Vagina (tissue), 2 donors: ENCODE measurements at regions not wholly inside any gene's neighbourhood (a gene's known extent, or its start where the extent isn't known, plus 50 kb on each side); places are given as distances from the start of the nearest gene placed in this dataset.
A peak's percentile ranks its signal among the peaks of the same experiment; 100 is the strongest.

Experiments
- DNase-seq, 2 donors: peaks; one replicate each; pipeline ENCODE4 v3.0.0-alpha.2; 2017; ENCODE audit errors: extremely low spot score in 2 of 2
- H3K27ac ChIP-seq: fragments of 200-600 bp; sonication (generic); one replicate; pipeline ENCODE4 v1.5.1; 2019
- H3K27me3 ChIP-seq: fragments of 200-600 bp; sonication (generic); one replicate; pipeline ENCODE4 v1.5.1; 2019
- H3K36me3 ChIP-seq, 2 donors: fragments of 200-600 bp; sonication (generic); one replicate each; pipeline ENCODE4 v1.5.1; 2017 to 2019
- H3K4me1 ChIP-seq: fragments of 200-600 bp; sonication (generic); one replicate; pipeline ENCODE4 v1.5.1; 2019
- H3K4me3 ChIP-seq, 2 donors: fragments of 200-600 bp; sonication (generic); 1 replicate in 1 of 2; 2 replicates in 1 of 2; pipeline ENCODE4 v1.5.1; 2016 to 2019
- H3K9me3 ChIP-seq: fragments of 200-600 bp; sonication (generic); one replicate; pipeline ENCODE4 v1.5.1; 2019
- POLR2A ChIP-seq, 2 donors: fragments of 450-650 bp; IDR thresholded peaks; one replicate each; pipeline ENCODE4 v1.6.1; 2017; ENCODE audit warnings: antibody characterized with exemption in 2 of 2, mild to moderate bottlenecking in 2 of 2, moderate library complexity in 2 of 2
- POLR2AphosphoS5 ChIP-seq, 2 donors: sonication (generic); formaldehyde crosslinking; IDR thresholded peaks; one replicate each; pipeline ENCODE4 v1.9.0; 2017; ENCODE audit warnings: antibody characterized with exemption in 2 of 2, mild to moderate bottlenecking in 2 of 2, low read depth in 1 of 2; ENCODE audit not compliant: insufficient read depth in 1 of 2
- intact Hi-C: fragments of 100-400 bp; cut with DNase I; formaldehyde crosslinking; loops from one replicate; pipeline ENCODE4 v1.15.1; 2023
- TF ChIP-seq, protein P1 (sequence below), 3 experiments: fragments of 450-650 bp in 2 of 3; fragments of 200-600 bp in 1 of 3; sonication (generic) in 1 of 3; IDR thresholded peaks; one replicate each; pipeline ENCODE4 v1.5.1; 2017 to 2019; ENCODE audit warnings: antibody characterized with exemption in 3 of 3, mild to moderate bottlenecking in 2 of 3, moderate library complexity in 2 of 3

DNA sequence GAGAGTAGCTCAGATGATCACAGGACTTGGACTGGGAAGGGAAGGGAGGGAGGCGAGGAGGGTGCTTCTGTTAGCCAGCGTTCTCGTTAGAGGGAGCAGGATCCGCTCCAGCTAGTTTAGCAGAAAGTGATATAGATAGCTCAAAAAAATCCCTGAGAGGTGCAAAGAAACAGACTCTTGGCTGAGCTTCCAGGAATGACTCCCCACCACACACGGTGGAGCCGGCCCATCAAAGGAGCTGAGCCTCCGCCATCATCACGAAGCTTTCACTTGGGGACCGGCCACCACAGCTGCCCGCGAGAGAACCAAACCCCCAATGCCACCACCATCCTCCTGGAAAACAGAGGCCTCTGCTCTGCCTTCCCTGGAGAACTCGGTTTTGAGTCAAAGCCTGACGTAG, 124.6 kb upstream of the BCL2L14 start:
- H3K27me3 ChIP-seq: no peaks in the 10 kb centered on the region
- intact Hi-C loops: no loop called here

DNA sequence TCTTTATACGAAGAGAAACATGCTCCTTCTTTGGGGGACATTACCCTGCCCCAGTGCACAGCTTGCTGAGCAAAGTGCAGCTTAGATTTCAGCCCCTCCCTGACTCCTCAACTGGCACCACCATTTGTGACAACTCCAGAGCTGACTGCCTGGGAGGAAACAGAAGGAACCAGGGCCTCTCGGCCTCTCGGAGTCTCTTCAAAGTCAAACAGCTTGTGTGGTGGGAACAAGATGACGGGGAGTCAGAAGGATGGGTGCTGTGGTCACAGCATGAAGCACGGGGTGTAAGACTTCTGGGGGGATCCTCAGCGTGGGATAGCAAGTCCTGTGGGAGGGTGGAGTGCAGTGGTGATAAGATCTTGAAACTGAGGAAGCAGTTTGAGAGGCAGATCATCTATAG, 123.5 kb upstream of the BCL2L14 start:
- Histone ChIP-seq H3K36me3 (no peaks in the 10 kb centered on the region), H3K4me1 (peaks cover 12% of the 10 kb centered on the region), H3K4me3 (no peak overlapping the region), H3K27ac (no peak overlapping the region), H3K27me3 (no peaks in the 10 kb centered on the region), H3K9me3 (no peaks in the 10 kb centered on the region)
- intact Hi-C loops: no loop called here
- DNase-seq: no peak
- TF ChIP-seq POLR2AphosphoS5 (IDR thresholded peaks at IDR 0.05; ENCODE audit: insufficient read depth in 1 of 2, low read depth in 1 of 2) (no peak), POLR2A (IDR thresholded peaks at IDR 0.05) (no peak)
- TF ChIP-seq, protein P1, sequence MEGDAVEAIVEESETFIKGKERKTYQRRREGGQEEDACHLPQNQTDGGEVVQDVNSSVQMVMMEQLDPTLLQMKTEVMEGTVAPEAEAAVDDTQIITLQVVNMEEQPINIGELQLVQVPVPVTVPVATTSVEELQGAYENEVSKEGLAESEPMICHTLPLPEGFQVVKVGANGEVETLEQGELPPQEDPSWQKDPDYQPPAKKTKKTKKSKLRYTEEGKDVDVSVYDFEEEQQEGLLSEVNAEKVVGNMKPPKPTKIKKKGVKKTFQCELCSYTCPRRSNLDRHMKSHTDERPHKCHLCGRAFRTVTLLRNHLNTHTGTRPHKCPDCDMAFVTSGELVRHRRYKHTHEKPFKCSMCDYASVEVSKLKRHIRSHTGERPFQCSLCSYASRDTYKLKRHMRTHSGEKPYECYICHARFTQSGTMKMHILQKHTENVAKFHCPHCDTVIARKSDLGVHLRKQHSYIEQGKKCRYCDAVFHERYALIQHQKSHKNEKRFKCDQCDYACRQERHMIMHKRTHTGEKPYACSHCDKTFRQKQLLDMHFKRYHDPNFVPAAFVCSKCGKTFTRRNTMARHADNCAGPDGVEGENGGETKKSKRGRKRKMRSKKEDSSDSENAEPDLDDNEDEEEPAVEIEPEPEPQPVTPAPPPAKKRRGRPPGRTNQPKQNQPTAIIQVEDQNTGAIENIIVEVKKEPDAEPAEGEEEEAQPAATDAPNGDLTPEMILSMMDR (IDR thresholded peaks at IDR 0.05): no peak

More for the DNA sequence above, 124.6 kb upstream of the BCL2L14 start:
- Histone ChIP-seq H3K27ac (no peak overlapping the region), H3K9me3 (no peaks in the 10 kb centered on the region), H3K36me3 (no peaks in the 10 kb centered on the region), H3K4me3 (no peak overlapping the region), H3K4me1 (peaks cover 12% of the 10 kb centered on the region)
- no peak for DNase-seq
- TF ChIP-seq POLR2AphosphoS5 (IDR thresholded peaks at IDR 0.05; ENCODE audit: insufficient read depth in 1 of 2, low read depth in 1 of 2) (no peak), POLR2A (IDR thresholded peaks at IDR 0.05) (no peak)
- TF ChIP-seq, protein P1 (IDR thresholded peaks at IDR 0.05): no peak

DNA sequence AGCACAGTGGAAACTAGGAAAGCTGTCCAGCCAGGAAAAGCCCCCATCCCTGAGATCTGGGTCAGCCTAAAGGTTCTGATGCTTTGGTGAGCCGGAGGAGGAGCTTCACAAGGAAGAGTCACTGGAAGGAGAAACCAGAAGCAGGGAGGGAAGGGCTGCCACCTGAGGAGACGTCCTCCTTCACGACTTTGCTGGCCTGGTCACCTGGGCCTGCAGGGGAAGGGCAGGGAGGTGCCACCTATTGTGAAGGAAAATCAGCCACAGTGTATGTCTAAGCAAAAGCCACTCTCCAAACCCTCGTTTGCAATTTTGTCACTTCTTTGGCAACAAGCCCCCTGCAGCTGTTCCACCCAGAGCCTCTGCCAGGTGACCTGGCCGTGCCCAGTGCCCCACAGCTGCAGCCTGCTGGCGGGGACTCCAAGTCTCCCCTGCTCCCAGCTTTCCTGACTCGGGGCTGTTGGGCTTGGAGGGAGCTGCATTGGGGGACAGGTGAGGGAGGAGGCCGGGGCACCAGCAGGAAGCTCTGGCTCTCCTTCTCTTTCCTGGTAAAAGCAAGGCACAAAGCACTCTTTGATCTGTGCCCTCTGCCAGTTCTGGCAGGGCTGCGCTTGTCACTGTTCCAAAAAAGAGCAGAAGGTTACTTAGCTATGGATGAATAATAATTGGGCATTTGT, 120.9 kb upstream of the BCL2L14 start:
- DNase-seq: no peak
- Histone ChIP-seq H3K4me3 (no peak overlapping the region), H3K4me1 (peaks cover 12% of the 10 kb centered on the region), H3K27me3 (no peaks in the 10 kb centered on the region), H3K27ac (no peak overlapping the region), H3K36me3 (no peaks in the 10 kb centered on the region), H3K9me3 (no peaks in the 10 kb centered on the region)
- no peak for TF ChIP-seq POLR2A (IDR thresholded peaks at IDR 0.05)
- no peak for TF ChIP-seq POLR2AphosphoS5 (IDR thresholded peaks at IDR 0.05; ENCODE audit: insufficient read depth in 1 of 2, low read depth in 1 of 2)
- intact Hi-C loops: no loop called here

DNA sequence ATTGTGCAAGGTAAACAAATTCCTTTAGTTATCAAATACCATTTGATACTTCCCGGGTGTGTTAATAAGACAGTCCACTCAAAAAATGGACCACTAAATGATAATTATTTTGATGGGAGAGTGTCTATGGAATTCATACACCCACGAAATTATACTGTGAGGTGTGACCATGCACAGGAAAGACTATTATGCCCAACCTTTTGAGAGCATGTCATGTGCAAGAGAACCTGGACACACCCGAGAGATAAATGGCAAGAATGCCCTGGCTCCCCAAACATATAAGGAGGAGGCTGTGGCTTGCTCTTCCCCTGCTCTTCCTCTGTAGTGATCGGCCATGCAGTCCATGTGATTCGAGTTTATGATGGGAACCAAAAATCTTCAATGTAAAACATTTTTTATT, 119.5 kb upstream of the BCL2L14 start:
- no peak for TF ChIP-seq POLR2A (IDR thresholded peaks at IDR 0.05)
- no peak for TF ChIP-seq POLR2AphosphoS5 (IDR thresholded peaks at IDR 0.05; ENCODE audit: insufficient read depth in 1 of 2, low read depth in 1 of 2)
- TF ChIP-seq, protein P1 (IDR thresholded peaks at IDR 0.05): no peak

DNA sequence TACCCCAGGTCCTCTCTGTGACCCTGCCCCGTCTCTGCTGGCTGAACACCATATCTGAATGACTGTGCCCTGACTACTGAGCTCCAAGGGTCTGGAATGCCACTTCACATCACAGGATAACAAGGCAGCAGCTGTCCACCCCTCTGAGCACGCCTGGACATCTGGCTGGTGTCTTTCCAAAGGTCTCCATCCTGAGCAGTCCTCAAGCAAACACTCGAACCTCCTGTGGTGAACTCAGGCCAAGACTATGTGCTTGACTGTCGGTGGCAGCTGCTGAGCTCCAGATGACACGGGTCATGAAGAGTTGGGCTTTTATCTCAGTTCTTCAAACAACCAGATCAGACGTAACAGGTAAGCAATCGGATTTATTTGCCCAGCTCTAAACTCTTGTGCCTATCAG, 117.2 kb upstream of the BCL2L14 start:
- Histone ChIP-seq H3K27me3 (no peaks in the 10 kb centered on the region), H3K4me1 (peaks cover 14% of the 10 kb centered on the region), H3K9me3 (no peaks in the 10 kb centered on the region), H3K27ac (no peak overlapping the region), H3K36me3 (no peaks in the 10 kb centered on the region), H3K4me3 (no peak overlapping the region)
- peak in 1 of 2 donors; percentile 49 for DNase-seq
- TF ChIP-seq, protein P1 (IDR thresholded peaks at IDR 0.05): no peak
- TF ChIP-seq POLR2AphosphoS5 (IDR thresholded peaks at IDR 0.05; ENCODE audit: insufficient read depth in 1 of 2, low read depth in 1 of 2): no peak
- no peak for TF ChIP-seq POLR2A (IDR thresholded peaks at IDR 0.05)
- intact Hi-C loops: no loop called here

More for the DNA sequence above, 119.5 kb upstream of the BCL2L14 start:
- H3K27ac ChIP-seq: no peak overlapping the region
- H3K27me3 ChIP-seq: no peaks in the 10 kb centered on the region
- intact Hi-C loops: no loop called here
- H3K9me3 ChIP-seq: no peaks in the 10 kb centered on the region
- no peaks in the 10 kb centered on the region for H3K36me3 ChIP-seq
- peaks cover 12% of the 10 kb centered on the region for H3K4me1 ChIP-seq
- DNase-seq: no peak
- no peak overlapping the region for H3K4me3 ChIP-seq
